HEK293 (cell line): ENCODE measurements at regions not wholly inside any gene's neighbourhood (a gene's known extent, or its start where the extent isn't known, plus 50 kb on each side); places are given as distances from the start of the nearest gene placed in this dataset.

ENCODE experiments used
- CTCF ChIP-seq: fragments of 450-650 bp; formaldehyde crosslinking; IDR thresholded peaks from 2 replicates; pipeline ENCODE4 v1.5.1; 2016; ENCODE audit warnings: missing biosample characterization, missing genetic modification characterization
- MYNN ChIP-seq: fragments of 450-650 bp; formaldehyde crosslinking; IDR thresholded peaks from 2 replicates; pipeline ENCODE4 v1.5.1; 2016; ENCODE audit warnings: missing biosample characterization, missing genetic modification characterization, borderline replicate concordance
- YY1 ChIP-seq: fragments of 450-650 bp; formaldehyde crosslinking; IDR thresholded peaks from 2 replicates; pipeline ENCODE4 v1.5.1; 2018; ENCODE audit warnings: missing biosample characterization, missing genetic modification characterization
- ZBTB21 ChIP-seq: fragments of 450-650 bp; formaldehyde crosslinking; IDR thresholded peaks from 2 replicates; pipeline ENCODE4 v1.5.1; 2017; ENCODE audit warnings: missing biosample characterization, missing genetic modification characterization
- ZBTB7A ChIP-seq: fragments of 450-650 bp; formaldehyde crosslinking; IDR thresholded peaks from 2 replicates; pipeline ENCODE4 v1.5.1; 2016; ENCODE audit warnings: low read depth, missing biosample characterization, missing genetic modification characterization
- ZNF155 ChIP-seq: fragments of 450-650 bp; formaldehyde crosslinking; IDR thresholded peaks from 2 replicates; pipeline ENCODE4 v1.5.1; 2016; ENCODE audit warnings: missing biosample characterization, missing genetic modification characterization
- ZNF248 ChIP-seq: fragments of 450-650 bp; formaldehyde crosslinking; IDR thresholded peaks from 2 replicates; pipeline ENCODE4 v1.5.1; 2017; ENCODE audit warnings: missing biosample characterization, missing genetic modification characterization
- ZNF324 ChIP-seq: fragments of 450-650 bp; formaldehyde crosslinking; IDR thresholded peaks from 2 replicates; pipeline ENCODE4 v1.5.1; 2016; ENCODE audit warnings: missing biosample characterization, missing genetic modification characterization
- ZNF558 ChIP-seq: fragments of 450-650 bp; formaldehyde crosslinking; IDR thresholded peaks from 2 replicates; pipeline ENCODE4 v1.5.1; 2016; ENCODE audit warnings: missing biosample characterization, missing genetic modification characterization
- ZNF560 ChIP-seq: fragments of 450-650 bp; formaldehyde crosslinking; IDR thresholded peaks from 2 replicates; pipeline ENCODE4 v1.5.1; 2017; ENCODE audit warnings: missing biosample characterization, missing genetic modification characterization, borderline replicate concordance
- ZNF580 ChIP-seq: fragments of 450-650 bp; formaldehyde crosslinking; IDR thresholded peaks from 2 replicates; pipeline ENCODE4 v1.5.1; 2016; ENCODE audit warnings: missing biosample characterization, missing genetic modification characterization
- ZNF660 ChIP-seq: fragments of 450-650 bp; IDR thresholded peaks from 2 replicates; pipeline ENCODE4 v1.5.1; 2018; ENCODE audit warnings: missing biosample characterization, mild to moderate bottlenecking, missing genetic modification characterization
- ZNF792 ChIP-seq: fragments of 450-650 bp; formaldehyde crosslinking; IDR thresholded peaks from 2 replicates; pipeline ENCODE4 v1.5.1; 2016; ENCODE audit warnings: missing biosample characterization, missing genetic modification characterization
- TF ChIP-seq, protein P1 (sequence below): fragments of 450-650 bp; formaldehyde crosslinking; IDR thresholded peaks from 2 replicates; pipeline ENCODE4 v1.5.1; 2016; ENCODE audit warnings: missing biosample characterization, missing genetic modification characterization

- no peak for TF ChIP-seq ZNF324 (tag by site-specific recombination)
- TF ChIP-seq ZNF558 (tag by site-specific recombination), result no peak
- no peak for TF ChIP-seq CTCF (tag by site-specific recombination)
- no peak for TF ChIP-seq ZNF560 (tag by site-specific recombination)
- no peak for TF ChIP-seq ZBTB7A (tag by site-specific recombination)
- no peak for TF ChIP-seq ZNF580
- TF ChIP-seq ZNF660 (tag by site-specific recombination), result no peak
- TF ChIP-seq ZNF248 (tag by site-specific recombination), result no peak
- no peak for TF ChIP-seq MYNN (tag by site-specific recombination)
- no peak for TF ChIP-seq ZNF792 (tag by site-specific recombination)
- no peak for TF ChIP-seq ZNF155 (tag by site-specific recombination)
- TF ChIP-seq ZBTB21 (tag by site-specific recombination), result no peak
- no peak for TF ChIP-seq YY1 (tag by site-specific recombination)
- TF ChIP-seq, protein P1, sequence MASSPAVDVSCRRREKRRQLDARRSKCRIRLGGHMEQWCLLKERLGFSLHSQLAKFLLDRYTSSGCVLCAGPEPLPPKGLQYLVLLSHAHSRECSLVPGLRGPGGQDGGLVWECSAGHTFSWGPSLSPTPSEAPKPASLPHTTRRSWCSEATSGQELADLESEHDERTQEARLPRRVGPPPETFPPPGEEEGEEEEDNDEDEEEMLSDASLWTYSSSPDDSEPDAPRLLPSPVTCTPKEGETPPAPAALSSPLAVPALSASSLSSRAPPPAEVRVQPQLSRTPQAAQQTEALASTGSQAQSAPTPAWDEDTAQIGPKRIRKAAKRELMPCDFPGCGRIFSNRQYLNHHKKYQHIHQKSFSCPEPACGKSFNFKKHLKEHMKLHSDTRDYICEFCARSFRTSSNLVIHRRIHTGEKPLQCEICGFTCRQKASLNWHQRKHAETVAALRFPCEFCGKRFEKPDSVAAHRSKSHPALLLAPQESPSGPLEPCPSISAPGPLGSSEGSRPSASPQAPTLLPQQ (tag by site-specific recombination), result no peak
These were observed 598.6 kb downstream of the BUD13 start for GRCh38 chr11:116173941-116174911.
